ENCODE measurements at regions not wholly inside any gene's neighbourhood (a gene's known extent, or its start where the extent isn't known, plus 50 kb on each side); places are given as distances from the start of the nearest gene placed in this dataset.
A peak's percentile ranks its signal among the peaks of the same experiment; 100 is the strongest.

DNA sequence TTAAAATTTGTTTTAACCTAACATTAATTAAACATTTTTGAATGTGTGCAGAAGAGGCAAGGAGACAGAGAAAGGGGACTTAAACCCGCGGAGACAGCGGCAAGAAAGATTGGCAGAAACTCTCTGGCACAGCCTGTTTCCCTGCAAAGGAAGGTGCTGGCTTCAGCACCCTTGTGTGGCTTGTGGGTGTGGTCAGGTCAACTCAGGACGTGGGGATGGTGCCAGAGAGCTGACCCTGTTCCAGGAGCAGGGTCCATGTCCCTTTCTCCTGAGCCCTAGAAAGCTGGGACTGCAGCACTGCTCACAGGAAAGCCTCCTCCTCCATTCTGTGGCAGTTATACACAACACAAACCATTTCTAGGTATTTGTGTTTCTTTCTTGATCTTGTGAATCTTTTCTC lies 176.2 kb upstream of the ST6GAL2 start:
- H2BK5ac ChIP-seq (ENCODE audit: low read length), result no peak overlapping the region
- no peak overlapping the region for H3K4me2 ChIP-seq (ENCODE audit: insufficient read depth, low read length, poor library complexity, severe bottlenecking)
- H3K23ac ChIP-seq (ENCODE audit: low read depth, low read length, poor library complexity), result peak overlapping the region; percentile 44
- H2BK15ac ChIP-seq (ENCODE audit: low read length), result peak overlapping the region; percentile 90
- H2BK12ac ChIP-seq (ENCODE audit: low read length), result no peak overlapping the region
- no peak overlapping the region for H3K9ac ChIP-seq (ENCODE audit: low read depth, low read length, poor library complexity)
- peak overlapping the region; percentile 96 for H3K4ac ChIP-seq (ENCODE audit: low read length)
- no peak overlapping the region for H4K8ac ChIP-seq (ENCODE audit: low read depth, low read length)
- H3K9me3 ChIP-seq (replicated peaks in 1 of 2; ENCODE audit: control insufficient read depth in 2 of 2, insufficient read depth in 1 of 2, low read depth in 1 of 2, low read length in 2 of 2), result no peaks in the 10 kb centered on the region
- H3K4me1 ChIP-seq (ENCODE audit: control insufficient read depth in 2 of 2, insufficient read depth in 1 of 2, low read depth in 1 of 2, low read length in 2 of 2), result peaks cover 0 to 18% of the 10 kb centered on the region in 2 donors
- H3K27ac ChIP-seq (replicated peaks; ENCODE audit: low read length), result peak overlapping the region; percentile 67
- peak overlapping the region; percentile 70 for H3K18ac ChIP-seq (ENCODE audit: low read length)
- no peak overlapping the region for H4K91ac ChIP-seq (ENCODE audit: low read depth, low read length, poor library complexity)
- DNase-seq (ENCODE audit: low spot score), result no peak
- H3K27me3 ChIP-seq (ENCODE audit: control insufficient read depth in 3 of 3, insufficient read depth in 3 of 3, low read depth in 1 of 3, low read length in 3 of 3), result no peaks in the 10 kb centered on the region
- H2AFZ ChIP-seq (ENCODE audit: low read length), result no peak overlapping the region
- H3K79me1 ChIP-seq (ENCODE audit: low read depth, low read length), result no peaks in the 10 kb centered on the region
- H3K36me3 ChIP-seq (replicated peaks in 1 of 2; ENCODE audit: control insufficient read depth in 2 of 2, insufficient read depth in 2 of 2, low read length in 2 of 2), result no peaks in the 10 kb centered on the region
- H2AK5ac ChIP-seq (ENCODE audit: low read depth, low read length), result peak overlapping the region; percentile 60
- no peak overlapping the region for H3K4me3 ChIP-seq (ENCODE audit: low read length in 2 of 2)
- no CpG with 5 or more reads among the region's 4 CpGs for WGBS, 2 donors (ENCODE audit: extremely low coverage in 2 of 2, insufficient read length in 2 of 2, insufficient replicate concordance in 1 of 2)
- H3K14ac ChIP-seq (ENCODE audit: low read length), result no peak overlapping the region
- H2BK120ac ChIP-seq (ENCODE audit: low read depth, low read length), result no peak overlapping the region

DNA sequence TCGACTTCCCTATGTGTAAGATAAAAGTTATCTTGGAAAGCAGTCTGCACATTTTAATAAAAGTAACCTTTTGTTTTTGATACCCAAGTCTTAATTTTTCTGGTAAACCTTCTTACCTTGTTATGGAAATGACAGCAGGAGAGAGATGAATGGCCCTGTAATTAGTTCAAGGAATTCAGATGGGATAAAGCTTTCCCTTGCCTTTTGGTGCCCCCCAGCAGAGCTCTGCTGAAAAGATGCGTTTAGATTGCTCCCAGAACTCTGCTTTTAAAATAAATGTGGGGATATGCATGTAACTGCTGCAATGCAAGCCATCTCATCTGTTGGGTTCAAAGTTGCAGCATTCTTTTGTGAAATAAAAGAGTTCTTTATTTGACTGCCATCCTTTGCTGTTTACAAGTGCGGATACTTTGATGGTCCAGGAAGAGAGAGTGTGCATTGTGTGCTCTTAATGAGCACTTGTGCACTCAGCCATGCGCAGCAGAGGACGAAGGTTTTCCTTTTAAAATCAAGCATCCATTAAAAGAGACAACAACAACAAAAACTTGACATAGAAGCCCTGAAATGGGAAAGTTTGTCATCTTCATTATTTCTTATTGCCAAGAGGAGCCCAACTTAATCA lies 176.7 kb upstream of the ST6GAL2 start:
- H3K27me3 ChIP-seq (ENCODE audit: control insufficient read depth in 3 of 3, insufficient read depth in 3 of 3, low read depth in 1 of 3, low read length in 3 of 3), result no peaks in the 10 kb centered on the region
- H2BK5ac ChIP-seq (ENCODE audit: low read length), result no peak overlapping the region
- H3K4ac ChIP-seq (ENCODE audit: low read length), result no peak overlapping the region
- H3K27ac ChIP-seq (replicated peaks; ENCODE audit: low read length), result peak overlapping the region; percentile 67
- H2AFZ ChIP-seq (ENCODE audit: low read length), result no peak overlapping the region
- H3K9me3 ChIP-seq (replicated peaks in 1 of 2; ENCODE audit: control insufficient read depth in 2 of 2, insufficient read depth in 1 of 2, low read depth in 1 of 2, low read length in 2 of 2), result no peaks in the 10 kb centered on the region
- WGBS, 2 donors (ENCODE audit: extremely low coverage in 2 of 2, insufficient read length in 2 of 2, insufficient replicate concordance in 1 of 2), result no CpG with 5 or more reads among the region's 5 CpGs
- no peak overlapping the region for H2BK12ac ChIP-seq (ENCODE audit: low read length)
- peaks cover 0 to 18% of the 10 kb centered on the region in 2 donors for H3K4me1 ChIP-seq (ENCODE audit: control insufficient read depth in 2 of 2, insufficient read depth in 1 of 2, low read depth in 1 of 2, low read length in 2 of 2)
- peak; percentile 41 for DNase-seq (ENCODE audit: low spot score)
- no peak overlapping the region for H3K4me2 ChIP-seq (ENCODE audit: insufficient read depth, low read length, poor library complexity, severe bottlenecking)
- H3K23ac ChIP-seq (ENCODE audit: low read depth, low read length, poor library complexity), result no peak overlapping the region
- no peak overlapping the region for H2BK15ac ChIP-seq (ENCODE audit: low read length)
- H3K79me1 ChIP-seq (ENCODE audit: low read depth, low read length), result no peaks in the 10 kb centered on the region
- no peak overlapping the region for H3K14ac ChIP-seq (ENCODE audit: low read length)
- no peak overlapping the region for H3K9ac ChIP-seq (ENCODE audit: low read depth, low read length, poor library complexity)
- no peak overlapping the region for H4K91ac ChIP-seq (ENCODE audit: low read depth, low read length, poor library complexity)
- H3K4me3 ChIP-seq (ENCODE audit: low read length in 2 of 2), result no peak overlapping the region
- H4K8ac ChIP-seq (ENCODE audit: low read depth, low read length), result no peak overlapping the region
- no peaks in the 10 kb centered on the region for H3K36me3 ChIP-seq (replicated peaks in 1 of 2; ENCODE audit: control insufficient read depth in 2 of 2, insufficient read depth in 2 of 2, low read length in 2 of 2)
- H3K18ac ChIP-seq (ENCODE audit: low read length), result no peak overlapping the region
- no peak overlapping the region for H2BK120ac ChIP-seq (ENCODE audit: low read depth, low read length)
- H2AK5ac ChIP-seq (ENCODE audit: low read depth, low read length), result no peak overlapping the region

DNA sequence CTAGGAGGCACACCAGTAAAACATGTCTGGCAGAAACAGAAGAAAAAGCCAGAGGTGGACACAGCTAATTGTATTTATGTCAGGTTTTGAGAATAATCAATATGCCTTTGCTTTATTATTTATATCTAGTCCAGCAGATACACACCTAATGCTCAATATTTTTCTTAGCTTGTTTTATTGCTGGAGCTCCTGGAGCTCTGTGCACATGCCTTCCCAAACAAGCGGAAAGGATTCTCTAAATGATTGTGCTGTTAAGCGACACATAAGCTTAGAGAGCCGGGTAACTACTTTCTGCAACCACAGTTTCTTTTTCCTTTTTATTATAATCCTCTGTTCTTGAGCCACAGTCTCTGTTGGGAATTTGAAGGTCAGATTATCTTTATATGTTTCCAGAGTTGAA lies 177.3 kb upstream of the ST6GAL2 start:
- no peak for DNase-seq (ENCODE audit: low spot score)
- H3K36me3 ChIP-seq (replicated peaks in 1 of 2; ENCODE audit: control insufficient read depth in 2 of 2, insufficient read depth in 2 of 2, low read length in 2 of 2), result no peaks in the 10 kb centered on the region
- H3K4ac ChIP-seq (ENCODE audit: low read length), result no peak overlapping the region
- H2AK5ac ChIP-seq (ENCODE audit: low read depth, low read length), result no peak overlapping the region
- H2BK5ac ChIP-seq (ENCODE audit: low read length), result no peak overlapping the region
- H3K79me1 ChIP-seq (ENCODE audit: low read depth, low read length), result no peaks in the 10 kb centered on the region
- no peaks in the 10 kb centered on the region for H3K9me3 ChIP-seq (replicated peaks in 1 of 2; ENCODE audit: control insufficient read depth in 2 of 2, insufficient read depth in 1 of 2, low read depth in 1 of 2, low read length in 2 of 2)
- no peak overlapping the region for H3K9ac ChIP-seq (ENCODE audit: low read depth, low read length, poor library complexity)
- H4K8ac ChIP-seq (ENCODE audit: low read depth, low read length), result no peak overlapping the region
- no peak overlapping the region for H2BK15ac ChIP-seq (ENCODE audit: low read length)
- no peak overlapping the region for H2AFZ ChIP-seq (ENCODE audit: low read length)
- no CpG with 5 or more reads among the region's 3 CpGs for WGBS, 2 donors (ENCODE audit: extremely low coverage in 2 of 2, insufficient read length in 2 of 2, insufficient replicate concordance in 1 of 2)
- no peak overlapping the region for H4K91ac ChIP-seq (ENCODE audit: low read depth, low read length, poor library complexity)
- H3K4me1 ChIP-seq (ENCODE audit: control insufficient read depth in 2 of 2, insufficient read depth in 1 of 2, low read depth in 1 of 2, low read length in 2 of 2), result peaks cover 0 to 18% of the 10 kb centered on the region in 2 donors
- H3K18ac ChIP-seq (ENCODE audit: low read length), result no peak overlapping the region
- H3K14ac ChIP-seq (ENCODE audit: low read length), result no peak overlapping the region
- no peak overlapping the region for H2BK120ac ChIP-seq (ENCODE audit: low read depth, low read length)
- no peak overlapping the region for H3K4me3 ChIP-seq (ENCODE audit: low read length in 2 of 2)
- no peak overlapping the region for H2BK12ac ChIP-seq (ENCODE audit: low read length)
- H3K4me2 ChIP-seq (ENCODE audit: insufficient read depth, low read length, poor library complexity, severe bottlenecking), result no peak overlapping the region
- no peaks in the 10 kb centered on the region for H3K27me3 ChIP-seq (ENCODE audit: control insufficient read depth in 3 of 3, insufficient read depth in 3 of 3, low read depth in 1 of 3, low read length in 3 of 3)
- H3K27ac ChIP-seq (replicated peaks; ENCODE audit: low read length), result peak overlapping the region; percentile 51
- no peak overlapping the region for H3K23ac ChIP-seq (ENCODE audit: low read depth, low read length, poor library complexity)

DNA sequence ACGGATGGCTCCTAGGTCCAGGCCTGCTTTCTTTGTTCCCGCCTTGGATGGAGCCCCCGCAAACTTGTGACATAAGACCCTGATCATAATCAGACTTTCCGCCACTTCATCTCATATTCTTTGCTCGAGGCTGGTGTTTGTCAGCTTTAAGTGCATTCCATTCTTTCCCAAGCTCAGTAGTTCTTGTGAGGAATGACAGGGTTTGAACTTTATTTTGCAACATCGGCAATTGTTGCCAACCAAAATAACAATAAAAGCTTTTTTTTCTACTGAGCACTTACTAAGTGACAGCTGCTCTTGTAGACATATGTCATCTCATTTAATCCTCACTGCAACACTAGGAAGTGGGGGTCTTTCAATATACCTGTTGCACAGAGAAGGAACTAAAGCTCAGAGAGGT lies 178.8 kb upstream of the ST6GAL2 start:
- no CpG with 5 or more reads among the region's 6 CpGs for WGBS, 2 donors (ENCODE audit: extremely low coverage in 2 of 2, insufficient read length in 2 of 2, insufficient replicate concordance in 1 of 2)

More for the DNA sequence above, 178.8 kb upstream of the ST6GAL2 start:
- Histone ChIP-seq H3K18ac (ENCODE audit: low read length) (peak overlapping the region; percentile 88), H4K91ac (ENCODE audit: low read depth, low read length, poor library complexity) (no peak overlapping the region), H3K27me3 (ENCODE audit: control insufficient read depth in 3 of 3, insufficient read depth in 3 of 3, low read depth in 1 of 3, low read length in 3 of 3) (no peaks in the 10 kb centered on the region), H2BK12ac (ENCODE audit: low read length) (no peak overlapping the region), H3K14ac (ENCODE audit: low read length) (no peak overlapping the region), H2BK120ac (ENCODE audit: low read depth, low read length) (no peak overlapping the region), H3K4ac (ENCODE audit: low read length) (no peak overlapping the region), H4K8ac (ENCODE audit: low read depth, low read length) (no peak overlapping the region), H3K23ac (ENCODE audit: low read depth, low read length, poor library complexity) (no peak overlapping the region), H3K27ac (replicated peaks; ENCODE audit: low read length) (no peak overlapping the region), H2AK5ac (ENCODE audit: low read depth, low read length) (no peak overlapping the region), H3K4me1 (ENCODE audit: control insufficient read depth in 2 of 2, insufficient read depth in 1 of 2, low read depth in 1 of 2, low read length in 2 of 2) (peaks cover 0 to 18% of the 10 kb centered on the region in 2 donors), H2BK5ac (ENCODE audit: low read length) (no peak overlapping the region), H3K36me3 (replicated peaks in 1 of 2; ENCODE audit: control insufficient read depth in 2 of 2, insufficient read depth in 2 of 2, low read length in 2 of 2) (no peaks in the 10 kb centered on the region), H2AFZ (ENCODE audit: low read length) (no peak overlapping the region), H3K4me2 (ENCODE audit: insufficient read depth, low read length, poor library complexity, severe bottlenecking) (no peak overlapping the region), H2BK15ac (ENCODE audit: low read length) (no peak overlapping the region), H3K9ac (ENCODE audit: low read depth, low read length, poor library complexity) (no peak overlapping the region), H3K4me3 (ENCODE audit: low read length in 2 of 2) (no peak overlapping the region), H3K9me3 (replicated peaks in 1 of 2; ENCODE audit: control insufficient read depth in 2 of 2, insufficient read depth in 1 of 2, low read depth in 1 of 2, low read length in 2 of 2) (no peaks in the 10 kb centered on the region), H3K79me1 (ENCODE audit: low read depth, low read length) (no peaks in the 10 kb centered on the region)
- no peak for DNase-seq (ENCODE audit: low spot score)
